NCI-H1417 (cell line): ENCODE measurements at regions not wholly inside any gene's neighbourhood (a gene's known extent, or its start where the extent isn't known, plus 50 kb on each side); places are given as distances from the start of the nearest gene placed in this dataset.
"Not testable (repeated sequence)": the region's sequence is repeated elsewhere in the genome, so short reads cannot be mapped to it uniquely, and the experiment has no call there.

Source experiments
- DNase-seq, 3 experiments: peaks; one replicate each; lab custom pipeline; 2025; lab: John Stamatoyannopoulos, UW

DNA sequence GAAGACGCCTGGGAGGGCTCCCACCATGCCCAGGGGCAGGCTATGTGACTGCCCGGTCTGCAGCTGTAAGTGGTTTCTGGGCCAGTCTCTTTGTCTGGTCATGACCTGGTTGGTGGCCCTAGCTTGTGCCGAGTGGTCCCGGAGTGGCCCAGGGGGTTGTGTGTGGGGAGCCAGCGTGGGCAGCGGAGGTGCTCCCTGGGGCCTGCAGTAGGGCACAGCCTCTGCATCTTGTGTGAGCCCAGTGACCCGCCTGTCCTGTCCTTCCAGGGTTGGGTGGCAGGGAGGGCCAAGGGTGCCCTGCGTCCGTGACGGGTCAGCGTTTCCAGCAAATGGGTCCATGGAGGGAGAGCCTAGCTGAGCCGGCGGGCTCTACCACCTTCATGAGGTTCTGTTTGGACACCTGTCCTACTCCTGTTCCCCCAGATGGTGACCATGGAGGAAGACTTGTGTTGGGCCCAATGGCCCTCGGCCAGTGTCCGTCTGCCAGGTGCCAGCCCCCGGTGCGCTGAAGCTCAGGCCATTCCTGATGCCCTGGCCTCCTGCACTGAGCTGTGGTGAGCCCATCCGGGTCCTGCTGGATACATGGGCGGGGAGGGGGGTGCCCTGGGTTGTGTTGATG is 215.4 kb downstream of the SNRPN start:
- no peak for DNase-seq

DNA sequence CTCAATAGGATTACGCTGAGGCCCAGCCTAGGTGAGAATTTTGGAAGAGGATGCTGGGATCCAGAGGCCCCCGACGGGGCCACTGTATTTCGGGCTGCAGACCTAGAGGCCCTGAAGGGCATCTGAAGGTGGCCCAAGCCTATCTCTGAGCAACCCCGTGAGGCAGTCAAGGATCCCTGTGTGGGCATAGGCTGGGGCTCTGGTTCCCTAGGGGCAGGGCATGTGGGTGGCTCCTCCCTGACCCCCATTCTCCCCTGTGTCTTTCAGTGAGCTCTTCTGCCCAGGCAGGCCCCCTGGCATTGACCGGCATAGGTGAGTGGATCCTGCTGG is 216.0 kb downstream of the SNRPN start:
- no peak for DNase-seq

DNA sequence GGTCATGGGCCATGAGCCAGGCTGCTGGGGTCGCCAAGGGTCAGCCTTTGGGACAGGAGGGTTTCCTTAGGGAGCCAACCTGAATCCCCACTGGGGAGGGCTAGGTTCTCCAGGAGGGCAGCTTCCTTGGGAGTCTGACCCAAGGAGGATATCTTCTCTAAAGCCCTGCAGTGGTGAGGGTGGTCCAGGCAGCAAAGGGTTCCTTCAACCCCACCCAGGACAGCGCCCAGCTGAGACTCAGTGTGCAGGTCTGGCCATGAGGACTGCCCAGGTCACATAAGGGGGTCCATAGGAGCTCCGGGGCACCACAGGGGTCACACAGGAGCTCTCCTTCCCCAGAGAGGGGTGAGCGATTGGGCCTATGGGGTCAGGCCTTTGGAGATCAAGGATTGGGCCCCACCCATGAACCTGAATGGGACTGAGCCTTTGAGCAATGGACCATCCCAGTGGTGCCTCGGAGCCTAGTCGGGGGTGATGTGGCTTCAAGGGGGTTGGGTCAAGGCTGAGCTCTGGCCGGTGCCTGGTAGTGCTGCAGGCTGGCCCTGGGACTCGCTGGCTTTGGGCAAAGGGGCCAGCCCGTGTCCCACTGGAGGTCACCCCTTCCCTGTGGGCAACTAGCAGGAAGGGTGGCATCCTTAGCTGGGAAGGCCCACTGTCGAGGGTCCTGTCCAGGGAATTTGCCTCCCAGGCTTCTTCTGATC is 216.5 kb downstream of the SNRPN start:
- DNase-seq, result no peak

DNA sequence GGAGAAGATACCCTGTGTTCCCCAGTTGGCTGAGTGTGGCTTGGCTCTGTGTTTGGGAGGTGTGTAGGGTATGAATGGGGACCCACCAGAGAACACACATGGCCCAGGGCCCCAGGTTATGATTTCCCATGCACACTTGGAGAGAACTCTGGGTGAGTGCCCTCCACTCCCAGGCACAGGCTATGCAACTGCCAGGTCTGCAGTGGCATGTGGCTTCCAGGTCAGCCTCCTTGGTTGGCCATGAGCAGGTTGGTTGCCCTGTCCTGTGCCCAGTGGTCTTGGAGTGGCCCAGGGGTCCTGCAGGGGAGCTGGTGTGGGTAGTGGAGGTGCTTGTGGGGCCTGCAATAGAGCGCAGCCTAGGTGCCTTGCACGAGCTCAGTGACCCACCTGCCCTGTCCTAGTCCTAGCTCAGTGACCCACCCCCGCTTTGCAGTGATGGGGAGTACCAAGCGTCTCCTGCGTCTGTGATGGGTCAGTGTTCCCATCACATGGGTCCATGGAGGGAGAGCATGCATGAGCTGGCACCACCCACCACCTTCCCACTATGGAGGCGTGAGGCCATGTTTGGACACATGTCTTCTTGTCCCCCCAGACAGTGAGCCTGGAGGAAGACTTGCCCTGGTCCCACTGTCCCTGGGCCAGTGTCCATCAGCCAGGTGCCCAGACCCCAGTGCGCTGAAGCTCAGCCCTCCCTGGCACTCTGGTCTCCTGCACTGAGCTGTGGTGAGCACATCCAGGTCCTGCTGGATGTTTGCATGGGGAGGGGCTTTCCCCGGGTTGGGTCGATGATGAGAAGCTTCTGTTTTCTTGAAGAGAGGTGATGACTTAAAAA is 217.3 kb downstream of the SNRPN start:
- DNase-seq, result no peak

DNA sequence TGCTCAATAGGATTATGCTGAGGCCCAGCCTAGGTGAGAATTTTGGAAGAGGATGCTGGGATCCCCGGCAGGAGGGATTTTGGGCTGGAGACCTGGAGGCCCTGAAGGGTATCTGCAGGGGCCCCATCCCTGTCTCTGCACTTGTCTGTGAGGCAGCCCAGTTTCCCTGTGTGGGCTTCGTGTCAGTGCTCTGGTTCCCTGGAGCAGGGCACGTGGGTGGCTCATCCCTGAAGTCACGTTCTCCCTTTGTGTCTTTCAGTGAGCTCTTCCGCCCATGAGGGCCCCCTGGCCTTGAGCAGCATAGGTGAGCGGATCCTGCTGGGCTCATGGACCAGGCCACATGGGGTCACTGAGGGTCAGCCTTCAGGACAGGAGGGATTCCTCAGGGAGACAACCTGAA is 217.9 kb downstream of the SNRPN start:
- no peak for DNase-seq

DNA sequence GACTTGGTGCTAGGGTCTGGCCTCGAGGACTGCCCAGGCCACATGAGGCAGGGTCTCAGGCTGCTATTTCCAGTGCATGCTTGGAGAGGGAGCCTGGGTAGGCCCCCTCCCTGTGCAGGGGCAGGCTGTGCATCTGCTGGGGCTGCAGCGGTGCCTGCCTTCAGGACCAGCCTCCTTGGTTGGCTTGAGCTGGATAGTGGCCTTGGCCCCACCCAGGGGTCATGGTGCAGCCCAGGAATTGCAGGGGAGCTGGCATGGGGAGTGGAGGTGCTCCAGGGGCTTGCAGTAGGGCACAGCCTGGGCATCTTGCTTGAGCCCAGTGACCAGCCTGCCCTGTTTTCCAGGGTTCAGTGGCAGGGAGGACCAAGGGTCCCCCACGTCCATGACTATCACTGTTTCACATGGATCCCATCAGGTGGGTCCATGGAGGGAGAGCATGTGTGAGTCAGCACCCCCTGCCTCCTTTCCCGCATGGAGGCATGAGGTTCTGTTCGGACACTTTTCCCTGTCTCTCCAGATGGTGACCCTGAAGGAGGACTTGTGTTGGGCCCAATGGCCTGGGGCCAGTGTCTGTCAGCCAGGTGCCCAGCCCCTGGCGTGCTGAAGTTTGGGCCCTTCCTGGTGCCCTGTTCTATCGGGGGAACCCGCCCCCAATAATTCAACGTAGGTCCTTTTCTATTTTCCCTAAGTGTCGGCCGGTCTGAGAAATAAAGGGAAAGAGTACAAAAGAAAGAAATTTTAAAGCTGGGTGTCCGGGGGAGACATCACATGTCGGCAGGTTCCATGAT is 218.6 kb downstream of the SNRPN start:
- no peak for DNase-seq

DNA sequence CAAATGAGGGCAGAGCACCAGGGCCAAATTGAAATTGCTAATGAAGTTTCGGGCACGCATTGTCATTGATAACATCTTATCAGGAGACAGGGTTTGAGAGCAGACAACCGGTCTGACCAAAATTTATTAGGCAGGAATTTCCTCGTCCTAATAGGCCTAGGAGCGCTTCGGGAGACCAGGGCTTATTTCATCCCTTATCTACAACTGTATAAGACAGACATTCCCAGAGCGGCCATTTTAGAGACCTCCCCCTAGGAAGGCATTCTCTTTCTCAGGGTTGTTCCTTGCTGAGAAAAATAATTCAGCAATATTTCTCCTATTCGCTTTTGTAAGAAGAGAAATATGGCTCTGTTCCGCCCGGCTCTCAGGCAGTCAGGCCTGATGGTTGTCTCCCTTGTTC is 219.4 kb downstream of the SNRPN start:
- not testable (repeated sequence) for DNase-seq

DNA sequence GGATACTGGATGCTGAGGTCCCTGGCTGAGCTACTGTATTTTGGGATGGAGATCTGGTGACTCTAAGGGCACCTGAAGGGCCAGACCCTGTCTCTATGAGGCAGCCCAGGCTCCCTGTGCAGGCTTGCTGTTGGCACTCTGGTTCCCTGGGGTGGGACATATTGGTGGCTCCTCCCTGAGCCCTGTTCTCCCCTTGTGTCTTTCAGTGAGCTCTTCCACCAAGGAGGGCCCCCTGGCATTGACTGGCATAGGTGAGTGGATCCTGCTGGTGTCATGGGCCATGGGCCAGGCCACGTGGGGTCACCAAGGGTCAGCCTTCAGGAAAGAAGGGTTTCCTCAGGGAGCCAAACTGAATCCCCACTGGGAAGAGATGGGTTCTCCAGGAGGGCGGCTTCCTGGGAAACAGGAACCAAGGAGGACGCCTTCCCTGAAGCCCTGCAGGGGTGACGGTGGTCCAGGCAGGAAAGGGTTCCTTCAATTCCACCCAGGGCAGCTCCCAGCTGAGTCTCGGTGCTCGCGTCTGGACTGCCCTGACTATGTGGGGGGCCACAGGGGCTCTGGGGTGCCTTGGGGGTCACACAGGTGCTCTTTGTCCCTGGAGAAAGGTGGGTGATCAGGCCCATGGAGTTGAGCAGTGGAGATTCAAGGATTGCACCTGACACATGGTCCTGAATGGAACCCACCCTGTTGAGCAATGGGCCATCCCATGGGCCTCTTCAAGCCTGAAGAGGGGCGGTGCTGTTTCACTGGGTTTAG is 220.4 kb downstream of the SNRPN start:
- DNase-seq, result no peak

DNA sequence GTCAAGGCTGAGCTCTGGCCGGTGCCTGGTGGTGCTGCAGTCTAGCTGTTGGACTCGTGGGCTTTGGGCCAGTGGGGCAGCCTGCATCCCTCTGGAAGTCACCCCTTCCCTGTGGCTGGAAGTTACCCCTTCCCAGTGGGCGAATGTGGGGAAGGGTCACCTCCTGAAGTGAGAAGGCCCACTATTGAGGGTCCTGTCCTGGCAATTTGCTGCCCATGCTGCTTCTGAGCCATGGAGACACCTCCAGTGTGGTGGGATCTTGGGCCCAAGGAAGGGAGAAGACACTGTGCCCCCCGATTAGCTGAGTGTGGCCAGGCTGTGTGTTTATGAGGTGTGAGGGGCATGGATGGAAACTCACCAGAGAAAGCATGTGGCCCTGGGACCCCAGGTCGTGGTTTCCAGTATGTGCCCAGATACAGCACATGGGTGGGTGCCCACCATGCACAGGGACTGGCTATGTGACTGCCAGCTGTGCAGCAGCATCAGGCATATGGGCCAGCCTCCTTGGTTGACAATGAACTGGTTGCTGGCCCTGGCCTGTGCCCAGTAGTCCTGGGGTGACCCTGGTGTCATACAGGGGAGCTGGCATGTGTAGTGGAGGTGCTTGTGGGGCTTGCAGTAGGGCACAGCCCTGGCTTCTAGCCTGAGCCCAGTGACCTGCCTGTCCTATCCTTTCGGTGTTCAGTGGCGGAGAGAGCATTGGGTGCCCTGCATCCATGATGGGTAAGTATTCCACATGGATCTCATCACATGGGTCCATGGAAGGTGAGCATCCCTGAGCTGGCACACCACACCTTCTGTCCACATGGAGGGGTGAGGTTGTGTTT is 221.2 kb downstream of the SNRPN start:
- no peak for DNase-seq

DNA sequence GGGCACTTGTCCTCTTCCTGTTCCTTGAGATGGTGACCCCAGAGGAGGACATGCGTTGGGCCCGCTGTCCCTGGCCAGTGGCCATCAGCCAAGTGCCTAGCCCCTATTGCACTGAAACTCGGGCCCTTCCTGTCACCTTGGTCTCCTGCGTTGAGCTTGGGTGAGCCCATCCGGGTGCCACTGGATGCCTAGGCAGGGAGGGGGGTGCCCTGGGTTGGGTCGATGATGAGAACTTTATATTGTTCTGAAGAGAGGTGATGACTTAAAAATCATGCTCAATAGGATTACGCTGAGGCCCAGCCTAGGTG is 221.8 kb downstream of the SNRPN start:
- DNase-seq, result no peak

DNA sequence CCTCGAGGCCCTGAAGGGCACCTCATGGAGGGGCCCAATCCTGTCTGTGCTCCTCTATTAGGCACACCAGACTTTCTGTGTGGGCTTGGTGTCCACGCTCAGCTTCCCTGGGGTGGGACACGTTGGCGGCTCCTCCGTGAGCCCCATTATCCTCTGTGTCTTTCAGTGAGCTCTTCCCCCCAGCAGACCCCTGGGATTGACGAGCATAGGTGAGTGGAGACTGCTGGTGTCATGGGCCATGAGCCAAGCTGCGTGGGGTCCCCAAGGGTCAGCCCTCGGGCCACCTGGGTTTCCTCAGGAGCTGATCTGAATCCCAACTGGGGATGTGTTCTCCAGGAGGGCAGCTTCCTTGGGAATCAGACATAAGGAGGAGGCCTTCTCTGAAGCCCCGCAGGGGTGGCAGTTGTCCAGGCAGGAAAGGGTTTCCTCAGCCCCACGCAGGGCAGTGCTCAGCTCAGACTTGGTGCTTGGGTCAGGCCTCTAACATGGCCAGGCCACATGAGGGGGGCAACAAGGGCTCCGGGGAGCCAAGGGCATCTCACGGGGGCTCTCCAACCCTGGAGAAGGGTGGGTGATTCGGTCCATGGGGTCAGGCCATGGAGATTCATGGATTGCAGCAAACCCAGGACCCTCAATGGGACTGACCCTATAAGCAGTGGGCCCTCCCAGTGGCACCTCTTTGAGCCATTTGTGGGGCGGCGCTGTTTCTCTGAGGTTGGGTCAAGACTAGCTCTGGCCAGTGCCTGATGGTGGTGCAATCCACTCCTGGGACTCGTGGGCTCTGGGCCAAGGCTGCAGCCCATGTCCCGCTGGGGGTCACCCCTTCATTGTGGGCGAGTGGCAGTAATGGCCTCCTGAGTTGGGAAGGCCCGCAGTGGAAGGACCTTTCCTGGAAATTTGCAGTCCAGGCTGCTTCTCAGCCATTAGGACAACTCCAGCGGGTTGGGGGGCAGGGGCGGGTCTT is 222.5 kb downstream of the SNRPN start:
- DNase-seq, result no peak

DNA sequence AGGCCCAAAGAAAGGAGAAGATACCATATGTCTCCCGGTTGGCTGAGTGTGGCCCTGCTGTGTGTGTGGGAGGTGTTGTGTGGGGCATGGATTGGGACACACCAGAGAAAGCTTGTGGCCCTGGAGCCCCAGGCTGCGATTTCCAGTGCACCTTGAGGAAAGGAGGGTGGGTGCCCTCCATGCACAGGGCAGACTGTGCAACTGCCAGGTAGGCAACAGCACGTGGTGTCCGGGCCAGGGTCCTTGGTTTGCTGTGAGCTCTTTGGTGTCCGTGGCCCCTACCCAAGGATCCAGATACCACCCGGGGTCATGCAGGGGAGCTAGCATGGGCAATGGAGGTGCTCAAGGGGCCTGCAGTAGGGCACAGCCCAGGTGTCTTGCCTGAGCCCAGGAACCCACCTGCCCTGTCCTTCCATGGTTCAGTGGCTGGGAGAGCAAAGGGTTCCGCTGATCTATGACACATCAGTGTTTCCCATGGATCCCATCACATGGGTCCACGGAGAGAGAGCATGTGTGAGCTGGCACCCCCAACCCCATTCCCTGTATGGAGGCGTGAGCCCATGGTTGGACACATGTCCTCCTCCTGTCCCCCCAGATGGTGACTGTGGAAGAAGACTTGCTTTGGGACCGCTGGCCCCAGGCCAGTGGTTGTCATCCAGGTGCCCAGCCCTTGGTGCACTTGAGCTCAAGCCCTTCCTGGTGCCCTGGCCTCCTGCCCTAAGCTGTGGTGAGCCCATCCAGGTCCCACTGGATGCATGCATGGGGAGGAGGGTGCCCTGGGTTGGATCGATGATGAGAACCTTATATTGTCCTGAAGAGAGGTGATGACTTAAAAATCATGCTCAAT is 223.4 kb downstream of the SNRPN start:
- no peak for DNase-seq

DNA sequence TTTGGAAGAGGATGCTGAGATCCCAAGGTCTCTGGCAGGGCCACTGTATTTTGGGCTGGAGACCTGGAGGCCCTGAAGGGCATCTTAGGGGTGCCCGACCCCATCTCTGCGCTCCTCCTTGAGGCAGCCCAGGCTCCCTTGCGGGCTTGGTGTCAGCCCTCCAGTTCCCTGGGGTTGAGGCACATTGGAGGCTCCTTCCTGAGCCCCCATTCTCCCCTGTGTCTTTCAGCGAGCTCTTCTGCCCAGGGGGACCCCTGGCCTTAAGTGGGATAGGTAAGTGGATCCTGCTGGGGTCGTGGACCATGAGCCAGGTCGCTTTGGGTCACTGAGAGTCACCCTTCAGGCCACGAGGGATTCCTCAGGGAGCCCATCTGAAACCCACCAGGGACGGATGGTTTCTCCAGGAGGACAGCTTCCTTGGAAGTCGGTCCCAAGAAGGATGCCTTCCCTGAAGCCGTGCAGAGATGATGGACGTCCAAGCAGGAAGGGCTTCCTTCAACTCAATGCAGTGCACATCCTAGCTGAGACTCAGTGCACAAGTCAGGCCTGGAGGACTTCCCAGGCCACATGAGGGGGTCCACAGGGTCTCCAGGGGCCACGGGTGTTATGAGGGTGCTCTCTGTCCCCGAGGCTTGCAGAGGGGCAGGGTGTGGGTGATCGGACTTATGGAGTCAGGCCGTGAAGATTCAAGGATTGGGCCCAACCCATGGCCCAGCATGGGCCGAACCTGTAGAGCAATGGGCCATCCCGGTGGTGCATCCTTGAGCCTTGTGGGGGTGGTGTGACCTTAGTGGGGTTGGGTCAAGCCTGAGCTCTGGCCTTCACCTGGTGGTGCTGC is 224.3 kb downstream of the SNRPN start:
- DNase-seq, result no peak

DNA sequence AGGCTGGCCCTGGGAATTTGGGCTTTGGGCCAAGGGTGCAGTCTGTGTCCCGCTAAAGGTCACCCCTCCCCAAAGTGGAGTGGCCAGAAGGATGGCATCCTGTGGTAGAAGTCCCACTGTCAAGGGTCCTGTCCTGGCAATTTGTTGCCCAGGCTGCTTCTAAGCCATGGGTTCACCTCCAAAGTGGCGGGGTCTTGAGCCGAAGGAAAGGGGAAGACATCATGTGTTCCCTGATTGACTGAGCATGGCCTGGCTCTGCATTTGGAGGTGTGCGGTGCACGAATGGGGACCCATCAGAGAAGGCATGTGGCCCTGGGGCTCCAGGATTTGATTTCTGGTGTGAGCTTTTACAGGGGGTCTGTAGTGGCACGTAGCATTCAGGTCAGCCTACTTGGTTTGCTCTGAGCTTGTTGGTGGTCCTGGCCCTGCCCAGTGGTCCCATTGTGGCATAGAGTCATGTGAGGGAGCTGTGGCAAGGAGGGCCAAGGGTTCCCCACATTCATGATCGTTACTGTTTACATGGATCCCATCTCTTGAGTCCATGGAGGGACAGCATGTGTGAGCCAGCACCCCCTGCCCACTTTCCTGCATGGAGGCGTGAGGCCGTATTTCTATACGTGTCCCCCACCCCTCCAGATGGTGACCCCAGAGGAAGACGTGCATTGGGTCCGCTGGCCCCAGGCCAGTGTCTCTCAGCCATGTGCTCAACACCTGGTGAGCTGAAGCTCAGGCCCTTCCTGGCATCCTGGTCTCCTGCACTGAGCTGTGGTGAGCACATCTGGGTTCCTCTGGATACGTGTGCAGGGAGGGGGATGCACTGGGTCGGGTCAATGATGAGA is 225.1 kb downstream of the SNRPN start:
- no peak for DNase-seq

DNA sequence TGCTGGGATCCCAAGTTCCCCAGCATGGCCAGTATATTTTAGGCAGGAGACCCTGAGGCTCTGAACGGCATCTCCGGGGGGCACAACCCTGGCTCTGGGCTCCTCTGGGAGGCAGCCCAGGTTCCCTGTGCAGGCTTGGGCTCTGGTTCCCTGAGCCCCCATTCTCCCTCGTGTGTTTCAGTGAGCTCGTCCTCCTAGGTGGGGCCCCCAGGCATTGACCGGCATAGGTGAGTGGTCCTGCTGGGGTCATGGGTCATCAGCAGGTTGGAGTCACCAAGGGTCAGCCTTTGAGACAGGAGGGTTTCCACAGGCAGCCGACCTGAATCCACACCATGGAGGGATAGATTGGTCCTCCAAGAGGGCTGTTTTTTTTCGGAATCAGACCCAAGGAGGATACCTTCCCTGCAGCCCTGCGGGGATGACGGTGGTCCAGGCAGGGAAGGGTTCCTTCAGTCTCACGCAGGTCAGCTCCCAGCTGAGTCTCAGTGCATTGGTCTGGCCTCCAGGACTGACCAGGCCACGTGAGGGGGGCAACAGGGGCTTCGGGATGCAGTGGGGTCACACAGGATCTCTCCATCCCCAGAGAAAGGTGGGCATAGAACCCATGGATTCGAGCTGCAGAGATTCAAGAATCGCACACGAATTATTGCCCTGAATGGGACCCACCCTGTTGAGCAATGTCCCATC is 226.0 kb downstream of the SNRPN start:
- DNase-seq, result no peak

DNA sequence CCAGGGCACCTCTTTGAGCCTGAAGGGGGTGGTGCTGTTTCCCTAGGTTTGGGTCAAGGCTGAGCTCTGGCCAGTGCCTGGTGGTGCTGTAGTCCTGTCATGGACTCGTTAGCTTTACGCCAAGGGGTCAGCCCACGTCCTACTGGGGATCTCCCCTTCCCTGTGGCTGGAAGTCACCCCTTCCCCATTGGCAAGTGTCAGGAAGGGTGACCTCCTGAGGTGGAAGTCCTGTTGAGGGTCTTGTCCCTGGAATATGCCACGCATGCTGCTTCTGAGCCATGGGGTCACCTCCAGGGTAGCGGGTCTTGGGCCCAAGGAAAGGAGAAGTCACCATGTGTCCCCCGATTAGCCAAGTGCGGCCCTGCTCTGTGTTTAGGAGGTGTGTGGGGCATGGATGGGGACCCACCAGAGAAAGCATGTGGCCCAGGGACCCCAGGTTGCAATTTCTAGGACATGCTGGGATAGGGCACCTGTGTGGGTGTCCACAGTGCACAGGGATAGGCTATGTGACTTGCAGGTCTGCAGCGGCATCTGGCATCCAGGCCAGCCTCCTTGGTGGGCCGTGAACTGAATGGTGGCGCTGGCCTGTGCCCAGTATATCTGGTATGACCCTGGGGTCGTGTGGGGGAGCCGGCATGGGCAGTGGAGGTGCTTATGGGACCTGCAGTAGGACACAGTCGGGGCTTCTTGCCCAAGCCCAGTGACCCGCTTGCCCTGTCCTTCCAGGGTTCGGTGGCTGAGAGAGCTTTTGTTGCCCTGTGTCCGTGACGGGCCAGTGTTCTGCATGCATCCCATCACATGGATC is 226.7 kb downstream of the SNRPN start:
- no peak for DNase-seq
